A549 (cell line): ENCODE measurements at regions not wholly inside any gene's neighbourhood (a gene's known extent, or its start where the extent isn't known, plus 50 kb on each side); places are given as distances from the start of the nearest gene placed in this dataset.

Source experiments
- ATAC-seq, 2 experiments: fragments of 200-7000 bp in 1 of 2; fragments of >200 bp in 1 of 2; cut with Nextera tagmentation in 1 of 2; cut with Tn5 transposase in 1 of 2; 3 replicates each; pipeline versions ENCODE4 v1.8.0 to v1.9.1; 2018 to 2020; ENCODE audit warnings: mild to moderate bottlenecking in 1 of 2, moderate library complexity in 1 of 2
- CTCF ChIA-PET: fragments of 300-600 bp; sonication (Branson Sonifier 250); formaldehyde crosslinking; extraction: SDS; loops from one replicate; lab custom pipeline; 2021; ENCODE audit warnings: antibody characterized with exemption, inconsistent platforms; lab: Yijun Ruan, JAX
- POLR2A ChIA-PET: fragments of 350-600 bp; formaldehyde crosslinking; extraction: SDS; loops from one replicate; lab custom pipeline; 2021; ENCODE audit warnings: antibody characterized with exemption, inconsistent platforms; lab: Yijun Ruan, JAX
- DNase-seq, 2 experiments: peaks; one replicate each; pipeline versions ENCODE4 v3.0.0 to v3.0.0-alpha.2; 2011 to 2016; ENCODE audit warnings: low read depth in 1 of 2, low spot score in 1 of 2
- FAIRE-seq: peaks from 2 replicates; lab custom pipeline; 2011; peaks lifted over from hg19 to GRCh38; lab: Jason Lieb, UNC
- H3K27ac ChIP-seq, 2 experiments: fragments of >200 bp; sonication (Bioruptor Twin); formaldehyde crosslinking; 3 replicates each; pipeline ENCODE4 v1.5.1; 2016 to 2017
- H3K4me1 ChIP-seq: fragments of >200 bp; sonication (Bioruptor Twin); formaldehyde crosslinking; 3 replicates; pipeline ENCODE4 v1.6.1; 2016
- H3K4me2 ChIP-seq: fragments of >200 bp; sonication (Bioruptor Twin); formaldehyde crosslinking; 3 replicates; pipeline ENCODE4 v1.6.1; 2016
- H3K4me3 ChIP-seq: fragments of >200 bp; sonication (Bioruptor Twin); formaldehyde crosslinking; 3 replicates; pipeline ENCODE4 v1.5.1; 2016
- H3K9me3 ChIP-seq: fragments of >200 bp; sonication (Bioruptor Twin); formaldehyde crosslinking; 3 replicates; pipeline ENCODE4 v1.6.1; 2016
- BHLHE40 ChIP-seq: IDR thresholded peaks from 2 replicates; pipeline ENCODE4 v1.6.1; 2012; ENCODE audit warnings: low read depth, low read length, inconsistent platforms
- CBX8 ChIP-seq: fragments of 200-600 bp; sonication (generic); IDR thresholded peaks from 2 replicates; pipeline ENCODE4 v1.6.1; 2016
- CHD2 ChIP-seq: fragments of 150-350 bp; IDR thresholded peaks from 2 replicates; pipeline ENCODE4 v1.6.1; 2014; ENCODE audit warnings: low read length; ENCODE audit not compliant: partially characterized antibody
- ESRRA ChIP-seq: fragments of 150-350 bp; IDR thresholded peaks from 2 replicates; pipeline ENCODE4 v1.6.1; 2014; ENCODE audit warnings: mild to moderate bottlenecking, low read length, borderline replicate concordance
- FOSB ChIP-seq: fragments of 250-450 bp; sonication (Bioruptor Pico); IDR thresholded peaks from 2 replicates; pipeline ENCODE4 v1.5.0; 2020; ENCODE audit warnings: mild to moderate bottlenecking, moderate library complexity
- FOSL2 ChIP-seq, 2 experiments: fragments of 450-650 bp in 1 of 2; fragments of >200 bp in 1 of 2; sonication (Bioruptor Twin) in 1 of 2; formaldehyde crosslinking; IDR thresholded peaks; 2 replicates each; pipeline versions ENCODE4 v1.5.0 to v1.6.1; 2016 to 2020; ENCODE audit warnings: mild to moderate bottlenecking in 1 of 2, moderate library complexity in 1 of 2
- FOXS1 ChIP-seq: fragments of 250-450 bp; sonication (Bioruptor Pico); IDR thresholded peaks from 2 replicates; pipeline ENCODE4 v1.5.0; 2020; ENCODE audit warnings: mild to moderate bottlenecking, moderate library complexity
- HES2 ChIP-seq: fragments of >200 bp; sonication (Bioruptor Twin); formaldehyde crosslinking; IDR thresholded peaks from 2 replicates; pipeline ENCODE4 v1.6.1; 2016
- HOXA7 ChIP-seq: fragments of 250-450 bp; sonication (Bioruptor Pico); IDR thresholded peaks from 2 replicates; pipeline ENCODE4 v1.5.0; 2020; ENCODE audit warnings: mild to moderate bottlenecking, moderate library complexity
- HOXB5 ChIP-seq: fragments of 250-450 bp; sonication (Bioruptor Pico); IDR thresholded peaks from 2 replicates; pipeline ENCODE4 v1.5.0; 2020; ENCODE audit warnings: mild to moderate bottlenecking, moderate library complexity
- KDM5A ChIP-seq: fragments of 200-600 bp; sonication (generic); IDR thresholded peaks from 2 replicates; pipeline ENCODE4 v1.6.1; 2016; ENCODE audit warnings: antibody characterized with exemption, mild to moderate bottlenecking
- MAFK ChIP-seq: fragments of 450-650 bp; IDR thresholded peaks from 2 replicates; pipeline ENCODE4 v1.6.1; 2014; ENCODE audit not compliant: partially characterized antibody
- MYC ChIP-seq: IDR thresholded peaks from 2 replicates; pipeline ENCODE4 v1.6.1; 2012; ENCODE audit warnings: mild to moderate bottlenecking, inconsistent platforms, low read length, improper control_type of control experiment, borderline replicate concordance
- NPAS2 ChIP-seq: fragments of 250-450 bp; sonication (Bioruptor Pico); IDR thresholded peaks from 2 replicates; pipeline ENCODE4 v1.8.0; 2022; ENCODE audit warnings: mild to moderate bottlenecking, moderate library complexity, borderline replicate concordance
- RCOR1 ChIP-seq: fragments of 150-350 bp; IDR thresholded peaks from 2 replicates; pipeline ENCODE4 v1.6.1; 2014; ENCODE audit warnings: antibody characterized with exemption, low read length, low read depth
- RFX5 ChIP-seq: fragments of 450-650 bp; IDR thresholded peaks from 2 replicates; pipeline ENCODE4 v1.7.1; 2014; ENCODE audit warnings: antibody characterized with exemption, mild to moderate bottlenecking, moderate library complexity
- SREBF2 ChIP-seq: fragments of 450-650 bp; IDR thresholded peaks from 2 replicates; pipeline ENCODE4 v1.6.1; 2014; ENCODE audit warnings: mild to moderate bottlenecking, moderate library complexity
- ZFP36 ChIP-seq: fragments of 450-650 bp; IDR thresholded peaks from 2 replicates; pipeline ENCODE4 v1.6.1; 2014; ENCODE audit warnings: borderline replicate concordance; ENCODE audit not compliant: partially characterized antibody
- whole genome bisulfite sequencing: methylation state at CpG from one replicate; pipeline ENCODE4 v1.1.6; 2017; ENCODE audit errors: missing lambda C conversion rate; 5-methylcytosine and 5-hydroxymethylcytosine counted together
- TF ChIP-seq, protein P1 (sequence below): fragments of 150-350 bp; IDR thresholded peaks from 2 replicates; pipeline ENCODE4 v1.6.1; 2014; ENCODE audit warnings: low read depth, mild to moderate bottlenecking, low read length
- TF ChIP-seq, protein P2 (sequence below): fragments of >200 bp; sonication (Bioruptor Twin); formaldehyde crosslinking; IDR thresholded peaks from 3 replicates; pipeline ENCODE4 v1.5.1; 2016

DNA sequence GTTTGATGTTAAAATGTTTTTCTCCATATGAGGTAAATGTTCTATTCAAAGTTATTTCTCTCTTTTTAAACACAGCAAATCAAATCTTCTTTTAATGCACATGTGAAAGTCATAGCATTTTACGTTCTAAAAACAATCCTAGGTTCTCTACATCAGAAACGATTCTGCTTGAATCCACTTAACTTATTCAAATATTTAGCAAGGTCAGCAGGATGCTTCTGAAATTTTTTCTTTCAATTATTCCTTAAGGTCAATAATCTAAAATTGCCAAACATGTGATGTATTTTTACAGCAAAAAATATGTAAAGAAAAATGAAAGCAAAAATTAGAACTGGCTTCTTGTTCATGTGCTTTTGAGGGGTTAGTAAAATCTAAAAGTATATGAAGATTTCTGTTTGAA is 106.7 kb downstream of the TM2D1 start:
- no peak for ATAC-seq
- ChIA-PET POLR2A (no interaction called here), CTCF (no interaction called here)
- Histone ChIP-seq H3K4me2 (no peak overlapping the region), H3K4me1 (no peaks in the 10 kb centered on the region), H3K4me3 (no peak overlapping the region), H3K27ac (no peak overlapping the region), H3K9me3 (no peaks in the 10 kb centered on the region)
- 69% methylated on average over 2 of the region's 2 CpGs for WGBS
- FAIRE-seq: no peak
- DNase-seq: no peak
- TF ChIP-seq MAFK (peak; percentile 65), ESRRA (no peak)

DNA sequence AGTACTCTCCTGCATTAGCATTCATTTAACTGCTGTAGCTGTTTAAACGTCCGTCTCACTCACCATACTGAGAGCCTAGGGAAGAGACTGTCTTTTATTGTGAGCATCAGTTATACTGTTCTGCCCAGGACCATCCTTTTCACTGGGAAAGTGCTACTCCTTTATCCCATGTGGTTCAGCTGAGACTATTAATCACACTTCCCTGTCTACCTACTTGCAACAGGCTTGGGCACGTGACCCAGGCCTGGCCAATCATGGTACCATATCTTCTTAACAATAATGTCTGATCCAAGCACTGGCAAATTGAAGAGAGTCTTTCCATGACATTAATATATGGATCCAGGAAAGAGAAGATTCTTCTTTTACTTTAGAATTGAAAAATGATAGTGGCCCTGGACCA is 108.1 kb downstream of the TM2D1 start:
- DNase-seq: peak in 1 of 2 experiments; percentile 3
- H3K9me3 ChIP-seq: no peaks in the 10 kb centered on the region
- POLR2A ChIA-PET: no interaction called here
- no peak for TF ChIP-seq MAFK
- TF ChIP-seq RFX5: no peak
- TF ChIP-seq SREBF2: no peak
- TF ChIP-seq HOXA7 (CRISPR knock-in tag): no peak
- TF ChIP-seq MYC: no peak
- TF ChIP-seq, protein P1, sequence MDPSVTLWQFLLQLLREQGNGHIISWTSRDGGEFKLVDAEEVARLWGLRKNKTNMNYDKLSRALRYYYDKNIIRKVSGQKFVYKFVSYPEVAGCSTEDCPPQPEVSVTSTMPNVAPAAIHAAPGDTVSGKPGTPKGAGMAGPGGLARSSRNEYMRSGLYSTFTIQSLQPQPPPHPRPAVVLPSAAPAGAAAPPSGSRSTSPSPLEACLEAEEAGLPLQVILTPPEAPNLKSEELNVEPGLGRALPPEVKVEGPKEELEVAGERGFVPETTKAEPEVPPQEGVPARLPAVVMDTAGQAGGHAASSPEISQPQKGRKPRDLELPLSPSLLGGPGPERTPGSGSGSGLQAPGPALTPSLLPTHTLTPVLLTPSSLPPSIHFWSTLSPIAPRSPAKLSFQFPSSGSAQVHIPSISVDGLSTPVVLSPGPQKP: no peak
- TF ChIP-seq ZFP36: no peak
- TF ChIP-seq FOSB (CRISPR knock-in tag): no peak
- no peak for TF ChIP-seq CHD2
- TF ChIP-seq HES2: no peak
- no peak for TF ChIP-seq ESRRA
- no peaks in the 10 kb centered on the region for H3K4me1 ChIP-seq
- no peak overlapping the region for H3K4me2 ChIP-seq
- CTCF ChIA-PET: no interaction called here
- FAIRE-seq: no peak
- WGBS: 93% methylated on average over 3 of the region's 3 CpGs
- no peak overlapping the region for H3K4me3 ChIP-seq
- peak in 1 of 2 experiments; percentile 40; a peak in 1 of 6 replicates for ATAC-seq
- H3K27ac ChIP-seq: no peak overlapping the region

DNA sequence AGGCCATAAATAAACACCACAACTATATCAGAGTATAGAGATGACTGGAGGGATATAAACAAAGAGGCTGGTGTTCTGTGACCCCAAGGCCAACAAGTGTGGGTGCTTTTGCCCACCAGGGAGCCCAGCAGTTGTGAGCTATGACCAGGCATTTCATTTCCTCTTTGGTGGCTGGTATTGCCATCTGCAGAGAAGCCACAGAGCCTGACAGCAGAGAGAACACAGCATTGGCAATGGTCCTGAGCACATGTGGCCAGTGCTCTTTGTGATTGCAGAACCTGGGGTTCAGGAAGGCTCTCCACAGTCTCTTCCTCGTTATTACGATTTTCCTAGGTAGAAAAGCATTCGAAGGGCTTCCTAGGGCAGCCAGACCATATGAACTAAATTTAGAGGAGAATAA is 112.3 kb downstream of the TM2D1 start:
- no peak overlapping the region for H3K4me2 ChIP-seq
- no peak for TF ChIP-seq FOXS1 (CRISPR knock-in tag)
- no peak for TF ChIP-seq RCOR1
- no peak for ATAC-seq
- POLR2A ChIA-PET: no interaction called here
- WGBS: 40% methylated on average over 3 of the region's 3 CpGs
- H3K27ac ChIP-seq: no peak overlapping the region
- no peaks in the 10 kb centered on the region for H3K9me3 ChIP-seq
- no peak for FAIRE-seq
- H3K4me1 ChIP-seq: no peaks in the 10 kb centered on the region
- H3K4me3 ChIP-seq: no peak overlapping the region
- CTCF ChIA-PET: no interaction called here
- no peak for DNase-seq

- no peaks in the 10 kb centered on the region for H3K9me3 ChIP-seq
- TF ChIP-seq HOXB5 (CRISPR knock-in tag) (no peak), CBX8 (no peak), FOSL2 (IDR thresholded peaks at IDR 0.05) (no peak), FOSL2 (CRISPR knock-in tag; IDR thresholded peaks at IDR 0.05) (no peak), MAFK (no peak), KDM5A (no peak), NPAS2 (CRISPR knock-in tag) (no peak), MYC (no peak), BHLHE40 (no peak)
- TF ChIP-seq, protein P2, sequence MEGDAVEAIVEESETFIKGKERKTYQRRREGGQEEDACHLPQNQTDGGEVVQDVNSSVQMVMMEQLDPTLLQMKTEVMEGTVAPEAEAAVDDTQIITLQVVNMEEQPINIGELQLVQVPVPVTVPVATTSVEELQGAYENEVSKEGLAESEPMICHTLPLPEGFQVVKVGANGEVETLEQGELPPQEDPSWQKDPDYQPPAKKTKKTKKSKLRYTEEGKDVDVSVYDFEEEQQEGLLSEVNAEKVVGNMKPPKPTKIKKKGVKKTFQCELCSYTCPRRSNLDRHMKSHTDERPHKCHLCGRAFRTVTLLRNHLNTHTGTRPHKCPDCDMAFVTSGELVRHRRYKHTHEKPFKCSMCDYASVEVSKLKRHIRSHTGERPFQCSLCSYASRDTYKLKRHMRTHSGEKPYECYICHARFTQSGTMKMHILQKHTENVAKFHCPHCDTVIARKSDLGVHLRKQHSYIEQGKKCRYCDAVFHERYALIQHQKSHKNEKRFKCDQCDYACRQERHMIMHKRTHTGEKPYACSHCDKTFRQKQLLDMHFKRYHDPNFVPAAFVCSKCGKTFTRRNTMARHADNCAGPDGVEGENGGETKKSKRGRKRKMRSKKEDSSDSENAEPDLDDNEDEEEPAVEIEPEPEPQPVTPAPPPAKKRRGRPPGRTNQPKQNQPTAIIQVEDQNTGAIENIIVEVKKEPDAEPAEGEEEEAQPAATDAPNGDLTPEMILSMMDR: no peak
- TF ChIP-seq, protein P1: no peak
- FAIRE-seq (no peak), DNase-seq (no peak), ATAC-seq (no peak)
- no peak overlapping the region for H3K4me3 ChIP-seq
- H3K27ac ChIP-seq: no peak overlapping the region
- 88% methylated on average over 3 of the region's 3 CpGs for WGBS
- POLR2A ChIA-PET: interaction anchor here (0.6 kb wide), 1 partner anchor 468 kb away, joined by 4 read pairs; no protein-coding TSS in a partner anchor
- H3K4me1 ChIP-seq: peaks cover 15% of the 10 kb centered on the region
- CTCF ChIA-PET: no interaction called here
- no peak overlapping the region for H3K4me2 ChIP-seq
Measured at GRCh38 chr1:61609040-61609439, 115.9 kb downstream of the TM2D1 start.
